H9 (cell line): ENCODE measurements at regions not wholly inside any gene's neighbourhood (a gene's known extent, or its start where the extent isn't known, plus 50 kb on each side); places are given as distances from the start of the nearest gene placed in this dataset.

Experiments used
- DNase-seq: peaks from one replicate; pipeline ENCODE4 v3.0.0-alpha.2; 2017
- H2AFZ ChIP-seq: one replicate; pipeline ENCODE4 v1.6.1; 2013; ENCODE audit warnings: mild to moderate bottlenecking, low read length, control low read depth, moderate library complexity
- H2AK5ac ChIP-seq: 2 replicates; pipeline ENCODE4 v1.6.1; 2013; ENCODE audit warnings: low read length, control low read depth, mixed read lengths; ENCODE audit not compliant: insufficient read length
- H2BK120ac ChIP-seq: one replicate; pipeline ENCODE4 v1.6.1; 2013; ENCODE audit warnings: low read depth, mild to moderate bottlenecking, low read length, control low read depth, inconsistent platforms; ENCODE audit not compliant: poor library complexity, severe bottlenecking
- H2BK12ac ChIP-seq: 2 replicates; pipeline ENCODE4 v1.6.1; 2013; ENCODE audit warnings: low read length, control low read depth, mixed read lengths, low read depth; ENCODE audit not compliant: insufficient read length
- H2BK15ac ChIP-seq: 2 replicates; pipeline ENCODE4 v1.6.1; 2013; ENCODE audit warnings: low read depth, low read length, control low read depth
- H2BK20ac ChIP-seq: one replicate; pipeline ENCODE4 v1.6.1; 2013; ENCODE audit warnings: low read depth, mild to moderate bottlenecking, low read length, control low read depth, inconsistent platforms; ENCODE audit not compliant: poor library complexity, severe bottlenecking
- H2BK5ac ChIP-seq: 2 replicates; pipeline ENCODE4 v1.6.1; 2013; ENCODE audit warnings: low read length, control low read depth, mixed read lengths; ENCODE audit not compliant: insufficient read length
- H3K14ac ChIP-seq: 2 replicates; pipeline ENCODE4 v1.6.1; 2013; ENCODE audit warnings: low read length, control low read depth; ENCODE audit not compliant: insufficient read depth
- H3K18ac ChIP-seq: 2 replicates; pipeline ENCODE4 v1.6.1; 2013; ENCODE audit warnings: low read depth, mild to moderate bottlenecking, mixed read lengths, low read length, control low read depth; ENCODE audit not compliant: insufficient read length
- H3K23ac ChIP-seq: 2 replicates; pipeline ENCODE4 v1.6.1; 2013; ENCODE audit warnings: low read length, control low read depth, mixed read lengths, low read depth; ENCODE audit not compliant: insufficient read length
- H3K23me2 ChIP-seq: 2 replicates; pipeline ENCODE4 v1.6.1; 2013; ENCODE audit warnings: low read depth, mild to moderate bottlenecking, mixed read lengths, low read length, control low read depth; ENCODE audit not compliant: insufficient read length, poor library complexity, severe bottlenecking
- H3K27ac ChIP-seq: 2 replicates; pipeline ENCODE4 v1.5.1; 2013; ENCODE audit warnings: low read length, control low read depth, mixed read lengths, low read depth; ENCODE audit not compliant: insufficient read length
- H3K27me3 ChIP-seq: 2 replicates; pipeline ENCODE4 v1.6.1; 2013; ENCODE audit warnings: low read length, control low read depth, inconsistent platforms; ENCODE audit not compliant: insufficient read depth
- H3K4ac ChIP-seq: 2 replicates; pipeline ENCODE4 v1.6.1; 2013; ENCODE audit warnings: low read depth, mild to moderate bottlenecking, control low read depth, inconsistent platforms, low read length, moderate library complexity
- H3K4me1 ChIP-seq: 2 replicates; pipeline ENCODE4 v1.6.1; 2013; ENCODE audit warnings: low read length, control low read depth, inconsistent platforms; ENCODE audit not compliant: insufficient read depth
- H3K4me2 ChIP-seq: 2 replicates; pipeline ENCODE4 v1.6.1; 2013; ENCODE audit warnings: low read length, control low read depth, mixed read lengths; ENCODE audit not compliant: insufficient read length, insufficient read depth
- H3K56ac ChIP-seq: 2 replicates; pipeline ENCODE4 v1.6.1; 2013; ENCODE audit warnings: low read depth, mild to moderate bottlenecking, mixed read lengths, low read length, control low read depth; ENCODE audit not compliant: insufficient read length
- H3K79me1 ChIP-seq: 2 replicates; pipeline ENCODE4 v1.6.1; 2013; ENCODE audit warnings: low read depth, mild to moderate bottlenecking, moderate library complexity, low read length, control low read depth, inconsistent platforms; ENCODE audit not compliant: insufficient read depth, poor library complexity, severe bottlenecking
- H3K79me2 ChIP-seq: 2 replicates; pipeline ENCODE4 v1.6.1; 2013; ENCODE audit warnings: low read length, control low read depth, inconsistent platforms; ENCODE audit not compliant: insufficient read depth
- H3K9ac ChIP-seq: 2 replicates; pipeline ENCODE4 v1.6.1; 2013; ENCODE audit warnings: low read length, control low read depth, mixed read lengths; ENCODE audit not compliant: insufficient read length; ENCODE audit errors: extremely low read depth
- H3K9me3 ChIP-seq: one replicate; pipeline ENCODE4 v1.6.1; 2013; ENCODE audit warnings: low read depth, low read length, inconsistent platforms; ENCODE audit not compliant: control insufficient read depth
- H3T11ph ChIP-seq: one replicate; pipeline ENCODE4 v1.6.1; 2013; ENCODE audit warnings: mild to moderate bottlenecking, low read length, control low read depth, inconsistent platforms
- H4K20me1 ChIP-seq: one replicate; pipeline ENCODE4 v1.6.1; 2013; ENCODE audit not compliant: control insufficient read depth, insufficient read length, insufficient read depth
- H4K5ac ChIP-seq: 2 replicates; pipeline ENCODE4 v1.6.1; 2013; ENCODE audit warnings: low read depth, mild to moderate bottlenecking, mixed read lengths, low read length, control low read depth; ENCODE audit not compliant: insufficient read length
- H4K8ac ChIP-seq: replicated peaks from 2 replicates; pipeline ENCODE4 v1.6.1; 2013; ENCODE audit warnings: low read length, control low read depth, mixed read lengths, low read depth; ENCODE audit not compliant: insufficient read length
- H4K91ac ChIP-seq: 2 replicates; pipeline ENCODE4 v1.6.1; 2013; ENCODE audit warnings: low read depth, mild to moderate bottlenecking, moderate library complexity, mixed read lengths, low read length, control low read depth; ENCODE audit not compliant: insufficient read length
- H3K27ac Mint-ChIP-seq, 3 experiments: 2 replicates in 2 of 3; 3 replicates in 1 of 3; pipeline ENCODE4 v1.8.0; 2020 to 2021; ENCODE audit warnings: mixed read lengths in 3 of 3, mild to moderate bottlenecking in 1 of 3, moderate library complexity in 1 of 3
- H3K27me3 Mint-ChIP-seq: 2 replicates; pipeline ENCODE4 v1.8.0; 2021; ENCODE audit warnings: low read depth, mild to moderate bottlenecking, moderate library complexity, mixed read lengths
- H3K36me3 Mint-ChIP-seq, 3 experiments: 2 replicates in 2 of 3; 3 replicates in 1 of 3; pipeline ENCODE4 v1.8.0; 2020 to 2021; ENCODE audit warnings: low read depth in 3 of 3, mixed read lengths in 3 of 3; ENCODE audit not compliant: insufficient read depth in 1 of 3
- H3K4me1 Mint-ChIP-seq, 2 experiments: 2 replicates each; pipeline ENCODE4 v1.8.0; 2020; ENCODE audit warnings: mixed read lengths in 2 of 2
- H3K4me3 Mint-ChIP-seq, 2 experiments: 2 replicates in 1 of 2; 3 replicates in 1 of 2; pipeline ENCODE4 v1.8.0; 2020 to 2021; ENCODE audit warnings: mild to moderate bottlenecking in 2 of 2, mixed read lengths in 2 of 2, moderate library complexity in 1 of 2
- H3K9me3 Mint-ChIP-seq, 2 experiments: 2 replicates in 1 of 2; 3 replicates in 1 of 2; pipeline ENCODE4 v1.8.0; 2020; ENCODE audit warnings: mild to moderate bottlenecking in 2 of 2, mixed read lengths in 2 of 2, moderate library complexity in 1 of 2
- CTCF ChIP-seq: fragments of 200-600 bp; sonication (generic); conservative IDR thresholded peaks from 3 replicates; pipeline ENCODE4 v1.8.0; 2021; ENCODE audit warnings: antibody characterized with exemption, mild to moderate bottlenecking
- WGBS: extraction: QIAGEN DNeasy Blood & Tissue Kit; methylation state at CpG from one replicate; pipeline ENCODE4 v1.1.7; 2013; ENCODE audit warnings: missing lambda C conversion rate, low lambda C conversion rate, mixed read lengths; ENCODE audit not compliant: insufficient read length; ENCODE audit errors: extremely low coverage; 5-methylcytosine and 5-hydroxymethylcytosine counted together

DNA sequence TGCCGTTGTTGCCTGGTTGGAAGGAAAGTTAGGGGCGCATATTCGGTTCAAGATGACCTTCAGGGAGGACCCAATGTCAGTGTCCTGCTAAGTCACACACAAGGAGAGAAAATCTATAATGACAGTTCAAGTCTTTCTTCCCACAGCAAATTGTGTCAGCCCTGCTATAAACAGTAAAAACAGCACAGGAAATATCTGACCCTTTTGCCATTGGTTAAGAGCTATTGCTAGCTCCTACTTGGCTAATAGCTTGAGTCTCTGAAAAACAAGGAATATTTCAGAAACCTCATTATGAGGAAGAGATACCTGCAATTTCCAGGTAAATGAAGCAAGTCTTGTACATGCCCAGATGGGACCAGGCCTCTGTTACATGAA, 175.6 kb downstream of the SKIDA1 start:
- no peak overlapping the region for H2BK12ac ChIP-seq
- H3K14ac ChIP-seq: no peak overlapping the region
- no peaks in the 10 kb centered on the region for H4K20me1 ChIP-seq
- no peak for TF ChIP-seq CTCF
- no peak overlapping the region for H3K23ac ChIP-seq
- no peak for DNase-seq
- no peak overlapping the region for H2BK15ac ChIP-seq
- no peak overlapping the region for H4K8ac ChIP-seq
- no peak overlapping the region for H3K4me2 ChIP-seq
- H3K56ac ChIP-seq: no peak overlapping the region
- no peak overlapping the region for H4K91ac ChIP-seq
- no peaks in the 10 kb centered on the region for H3K27me3 Mint-ChIP-seq
- no peak overlapping the region for H4K5ac ChIP-seq
- no peak overlapping the region for H3K27ac ChIP-seq
- no peaks in the 10 kb centered on the region for H3K23me2 ChIP-seq
- no peak overlapping the region for H3K9ac ChIP-seq
- peak overlapping the region in 1 of 3 experiments; percentile 82; a peak in 1 of 7 replicates for H3K27ac Mint-ChIP-seq
- WGBS: no CpG with 5 or more reads among the region's 3 CpGs
- H2AK5ac ChIP-seq: no peak overlapping the region
- peaks cover 15 to 16% of the 10 kb centered on the region in 2 experiments for H3K4me1 Mint-ChIP-seq
- H2BK5ac ChIP-seq: no peak overlapping the region
- no peaks in the 10 kb centered on the region for H3K27me3 ChIP-seq
- H3K9me3 Mint-ChIP-seq: peaks cover 15 to 16% of the 10 kb centered on the region in 2 experiments; a peak in 4 of 5 replicates
- no peak overlapping the region for H3K4me3 Mint-ChIP-seq
- H3K4me1 ChIP-seq: no peaks in the 10 kb centered on the region
- no peak overlapping the region for H3K18ac ChIP-seq
- no peaks in the 10 kb centered on the region for H3K79me2 ChIP-seq
- H3K4ac ChIP-seq: no peak overlapping the region
- H2BK120ac ChIP-seq: no peak overlapping the region
- H3K9me3 ChIP-seq: no peaks in the 10 kb centered on the region
- H3K36me3 Mint-ChIP-seq: peaks cover 0 to 20% (median 5%) of the 10 kb centered on the region in 3 experiments; a peak in 4 of 7 replicates
- no peak overlapping the region for H3T11ph ChIP-seq
- no peak overlapping the region for H2BK20ac ChIP-seq
- no peaks in the 10 kb centered on the region for H3K79me1 ChIP-seq
- no peak overlapping the region for H2AFZ ChIP-seq
